ENCODE measurements at regions not wholly inside any gene's neighbourhood (a gene's known extent, or its start where the extent isn't known, plus 50 kb on each side); places are given as distances from the start of the nearest gene placed in this dataset.

DNA sequence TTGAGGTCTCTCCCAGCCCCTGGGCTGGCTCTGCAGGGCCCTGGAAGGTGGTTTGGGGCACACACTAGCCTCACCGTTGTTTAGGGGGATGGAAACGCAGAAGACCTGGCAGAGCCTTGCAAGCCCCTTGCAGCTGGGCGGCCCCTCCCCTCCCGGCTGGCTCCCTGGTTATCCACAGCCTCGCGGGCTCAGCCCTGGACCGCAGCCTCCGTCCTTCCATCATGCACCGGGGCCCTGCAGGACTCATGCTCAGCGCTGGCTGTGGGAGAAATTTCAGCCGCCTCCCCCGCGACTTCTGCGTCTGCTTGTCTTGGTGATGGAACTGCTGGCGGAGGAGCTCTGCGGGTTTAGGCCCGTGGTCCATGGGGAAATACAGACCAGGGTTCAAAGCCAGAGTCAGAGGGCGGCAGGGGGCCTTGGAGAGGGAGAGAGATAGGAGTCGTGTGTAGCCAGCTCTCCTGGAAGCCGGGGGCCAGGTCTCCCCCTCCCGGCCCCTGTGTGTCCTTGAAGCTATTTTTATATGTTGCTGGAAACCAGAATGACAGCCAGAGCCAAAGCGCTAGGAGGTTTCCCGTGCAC, 75.8 kb upstream of the IER5L start:
- Histone ChIP-seq H3K27me3 (ENCODE audit: control insufficient read depth, insufficient read depth, low read length) (peaks cover 9% of the 10 kb centered on the region), H3K4me3 (ENCODE audit: insufficient read depth, low read depth, low read length) (no peak overlapping the region), H3K36me3 (replicated peaks; ENCODE audit: control insufficient read depth, insufficient read depth, low read length) (no peaks in the 10 kb centered on the region)
- DNase-seq: peak; percentile 68

DNA sequence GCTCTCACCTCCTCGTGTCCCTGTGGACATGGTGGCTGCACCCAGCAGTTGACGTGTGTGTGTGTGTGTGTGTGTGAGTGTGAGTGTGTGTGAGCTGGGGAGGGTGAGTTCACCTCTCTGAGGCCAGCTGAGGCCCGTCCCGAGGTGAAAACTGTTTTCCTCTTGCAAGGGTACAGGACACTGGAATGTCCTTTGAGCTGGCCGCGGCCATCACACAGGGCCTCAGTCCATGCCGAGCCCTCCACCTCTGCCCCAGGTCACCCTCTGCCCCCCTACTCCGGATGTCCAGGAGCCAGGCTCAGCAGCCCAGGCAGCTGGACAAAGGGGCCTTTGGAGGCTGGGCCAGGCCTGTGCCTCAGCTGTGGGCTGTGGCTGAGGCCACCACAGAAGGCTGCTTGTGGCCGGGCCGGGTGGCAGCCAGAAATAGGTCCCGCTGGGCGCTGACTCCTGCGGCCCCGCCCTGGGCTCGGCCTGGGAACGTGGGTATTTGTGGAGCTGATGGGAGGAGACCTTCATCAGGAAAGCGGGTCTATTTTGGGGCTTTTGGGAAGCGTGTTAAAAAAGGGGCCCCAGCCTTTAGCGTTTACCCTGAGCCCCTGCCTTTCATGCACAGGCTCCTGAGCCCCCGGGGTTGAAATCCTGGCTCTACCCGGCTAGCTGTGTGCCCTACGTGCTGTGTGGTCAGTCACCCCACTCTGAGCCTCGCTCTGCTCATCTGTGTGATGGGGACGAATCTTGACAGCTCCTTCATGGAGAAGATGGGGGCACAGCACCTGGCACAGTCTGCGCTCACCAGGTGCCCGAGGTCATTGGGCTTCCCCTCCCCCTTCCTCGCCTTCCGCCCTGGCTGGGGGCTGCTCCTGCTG, 75.1 kb upstream of the IER5L start:
- no peaks in the 10 kb centered on the region for H3K36me3 ChIP-seq (replicated peaks; ENCODE audit: control insufficient read depth, insufficient read depth, low read length)
- DNase-seq: no peak
- H3K27me3 ChIP-seq (ENCODE audit: control insufficient read depth, insufficient read depth, low read length): peaks cover 5% of the 10 kb centered on the region
- no peak overlapping the region for H3K4me3 ChIP-seq (ENCODE audit: insufficient read depth, low read depth, low read length)

DNA sequence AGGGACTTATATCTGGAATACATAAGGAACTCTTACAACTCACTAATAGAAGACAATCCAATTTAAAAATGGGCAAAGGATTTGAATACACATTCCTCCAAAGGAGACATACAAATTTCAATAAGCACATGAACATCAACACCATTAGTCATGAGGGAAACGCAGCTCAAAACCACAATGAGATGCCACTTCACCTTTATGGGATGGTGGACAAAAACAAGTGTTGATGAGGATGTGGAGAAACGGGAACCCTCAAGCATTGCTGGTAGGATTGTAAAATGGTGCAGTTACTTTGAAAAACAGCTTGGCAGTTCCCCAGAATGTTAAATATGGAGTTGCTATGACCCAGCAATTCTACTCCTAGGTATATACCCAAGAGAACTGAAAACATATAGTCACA, 72.7 kb upstream of the IER5L start:
- DNase-seq: no peak
- Histone ChIP-seq H3K4me3 (ENCODE audit: insufficient read depth, low read depth, low read length) (no peak overlapping the region), H3K36me3 (replicated peaks; ENCODE audit: control insufficient read depth, insufficient read depth, low read length) (no peaks in the 10 kb centered on the region), H3K27me3 (ENCODE audit: control insufficient read depth, insufficient read depth, low read length) (no peaks in the 10 kb centered on the region)

DNA sequence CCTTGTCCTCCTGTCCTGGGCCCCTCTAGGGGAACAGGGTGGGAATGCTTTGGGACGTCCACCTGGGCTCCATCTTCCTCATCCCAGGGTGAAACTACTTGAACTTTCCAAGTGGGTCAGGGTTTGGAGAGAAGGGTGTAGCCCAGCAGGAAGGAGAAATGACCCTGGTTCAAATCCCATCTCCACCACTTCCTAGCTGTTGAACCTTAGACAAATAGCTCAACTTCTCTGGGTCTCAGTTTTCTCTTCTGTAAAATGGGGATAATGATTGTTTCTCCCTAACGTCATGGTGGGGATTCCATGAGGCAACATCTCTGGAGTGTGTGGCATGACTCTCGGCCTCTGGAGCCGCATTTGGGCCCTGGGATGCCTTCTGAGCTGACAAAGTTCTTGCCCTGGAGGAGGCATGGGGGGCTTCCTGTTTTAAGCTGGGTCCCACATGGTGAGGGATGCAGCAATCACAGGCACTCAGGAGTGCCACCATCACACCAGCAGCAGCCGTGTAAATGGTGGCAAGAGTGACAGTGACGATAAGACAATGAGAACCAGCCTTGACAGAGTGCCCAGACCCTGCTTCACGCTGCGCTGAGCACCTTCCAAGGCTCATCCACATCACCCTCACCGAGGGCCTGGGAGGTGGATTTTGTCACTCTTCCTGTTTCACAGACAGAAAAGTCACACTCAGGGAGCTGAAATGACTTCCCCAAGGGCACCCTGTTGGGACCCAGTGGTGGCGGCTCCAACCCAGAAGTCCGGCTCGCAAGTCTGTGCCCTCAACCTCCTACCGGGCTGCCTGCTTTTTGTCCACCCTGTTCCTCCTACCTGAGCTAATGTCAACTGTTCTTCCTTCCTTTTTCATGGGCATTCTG, 69.5 kb upstream of the IER5L start:
- Histone ChIP-seq H3K27me3 (ENCODE audit: control insufficient read depth, insufficient read depth, low read length) (no peaks in the 10 kb centered on the region), H3K4me3 (ENCODE audit: insufficient read depth, low read depth, low read length) (no peak overlapping the region), H3K36me3 (replicated peaks; ENCODE audit: control insufficient read depth, insufficient read depth, low read length) (no peaks in the 10 kb centered on the region)
- DNase-seq: no peak

DNA sequence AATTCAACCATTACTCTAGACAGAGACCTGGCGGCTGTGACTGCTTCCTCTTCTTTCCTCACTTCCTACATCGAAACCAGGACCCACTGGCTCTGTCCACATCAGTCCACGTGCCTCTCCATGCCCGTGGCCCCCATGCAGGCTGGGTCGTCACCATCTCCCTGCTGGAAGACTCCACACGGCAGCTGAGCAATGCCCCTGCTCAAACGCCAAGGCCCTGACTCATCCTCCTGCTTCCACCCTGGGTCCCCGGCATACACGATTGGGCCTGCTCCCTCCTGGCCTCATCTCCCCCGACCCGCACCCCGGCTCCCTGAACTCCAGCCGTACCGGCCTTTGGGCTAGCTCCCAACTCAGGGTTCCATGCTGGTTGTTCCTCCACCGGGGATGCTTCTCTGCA, 67.2 kb upstream of the IER5L start:
- no peak for DNase-seq
- no peaks in the 10 kb centered on the region for H3K36me3 ChIP-seq (replicated peaks; ENCODE audit: control insufficient read depth, insufficient read depth, low read length)
- no peaks in the 10 kb centered on the region for H3K27me3 ChIP-seq (ENCODE audit: control insufficient read depth, insufficient read depth, low read length)
- no peak overlapping the region for H3K4me3 ChIP-seq (ENCODE audit: insufficient read depth, low read depth, low read length)

DNA sequence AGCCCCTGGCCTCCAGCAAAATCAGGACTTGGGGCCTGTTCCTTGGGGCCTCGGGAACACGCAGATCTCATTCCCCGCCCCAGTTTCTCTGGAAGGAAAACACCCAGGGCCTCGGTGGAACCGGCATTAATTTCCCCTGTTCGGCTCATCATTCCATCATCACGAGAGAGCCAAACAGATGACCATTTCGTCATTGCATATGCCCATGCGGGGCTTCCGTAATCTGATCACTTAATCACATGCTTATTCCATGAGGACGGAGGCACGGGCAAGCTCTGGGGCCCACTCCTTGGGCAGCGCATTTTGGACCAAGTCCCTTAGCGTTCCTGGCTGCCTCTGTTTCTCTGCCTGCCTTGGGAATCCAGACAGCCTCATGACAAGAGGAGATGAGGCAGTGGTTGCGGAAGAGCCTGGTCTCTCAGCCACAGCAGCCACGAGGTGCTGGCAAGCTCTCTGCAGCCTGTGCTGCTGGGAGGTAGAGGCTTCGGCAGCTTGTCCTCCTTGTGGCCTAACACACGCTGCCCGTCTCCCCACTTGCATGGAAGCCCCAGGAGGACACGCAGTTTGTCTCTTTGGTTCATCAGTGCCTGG, 65.0 kb upstream of the IER5L start:
- Histone ChIP-seq H3K36me3 (replicated peaks; ENCODE audit: control insufficient read depth, insufficient read depth, low read length) (no peaks in the 10 kb centered on the region), H3K4me3 (ENCODE audit: insufficient read depth, low read depth, low read length) (no peak overlapping the region), H3K27me3 (ENCODE audit: control insufficient read depth, insufficient read depth, low read length) (no peaks in the 10 kb centered on the region)
- DNase-seq: no peak

DNA sequence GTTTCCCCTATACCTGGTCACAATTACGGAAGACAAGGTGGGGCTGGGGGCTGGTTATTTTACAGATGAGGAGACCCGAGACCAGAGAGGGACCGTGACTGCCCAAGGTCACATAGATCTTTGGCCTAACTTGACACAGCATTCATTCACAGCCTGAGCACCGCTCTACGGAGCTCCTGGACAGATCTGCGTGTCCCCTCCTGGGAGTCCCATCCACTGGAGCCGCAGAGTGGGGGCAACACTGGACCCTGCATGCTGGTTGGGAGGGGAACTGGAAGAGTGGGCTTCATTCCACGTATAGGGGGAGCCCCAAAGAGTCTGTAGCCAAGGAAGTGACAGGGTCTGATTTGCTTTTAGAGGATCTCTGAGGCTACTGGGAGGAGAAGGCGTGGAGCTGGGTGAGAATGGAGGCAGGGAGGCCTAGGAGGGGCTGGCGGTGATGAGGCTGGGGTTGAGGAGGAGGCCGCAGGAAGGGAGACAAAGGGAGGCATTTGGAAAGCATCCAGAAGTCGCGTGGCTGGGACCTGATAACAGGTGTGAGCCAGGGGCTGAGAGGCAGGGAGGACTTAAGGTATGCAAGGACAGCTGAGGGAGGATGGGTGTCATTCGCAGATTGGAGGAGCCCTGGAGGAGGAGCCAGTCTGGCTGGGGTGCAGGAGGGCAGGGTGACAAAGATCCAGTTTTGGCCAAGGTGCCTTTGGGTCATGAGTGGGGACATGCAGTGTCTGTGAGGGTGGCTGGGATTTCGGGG, 64.3 kb upstream of the IER5L start:
- H3K4me3 ChIP-seq (ENCODE audit: insufficient read depth, low read depth, low read length): no peak overlapping the region
- no peaks in the 10 kb centered on the region for H3K36me3 ChIP-seq (replicated peaks; ENCODE audit: control insufficient read depth, insufficient read depth, low read length)
- H3K27me3 ChIP-seq (ENCODE audit: control insufficient read depth, insufficient read depth, low read length): no peaks in the 10 kb centered on the region
- DNase-seq: no peak

DNA sequence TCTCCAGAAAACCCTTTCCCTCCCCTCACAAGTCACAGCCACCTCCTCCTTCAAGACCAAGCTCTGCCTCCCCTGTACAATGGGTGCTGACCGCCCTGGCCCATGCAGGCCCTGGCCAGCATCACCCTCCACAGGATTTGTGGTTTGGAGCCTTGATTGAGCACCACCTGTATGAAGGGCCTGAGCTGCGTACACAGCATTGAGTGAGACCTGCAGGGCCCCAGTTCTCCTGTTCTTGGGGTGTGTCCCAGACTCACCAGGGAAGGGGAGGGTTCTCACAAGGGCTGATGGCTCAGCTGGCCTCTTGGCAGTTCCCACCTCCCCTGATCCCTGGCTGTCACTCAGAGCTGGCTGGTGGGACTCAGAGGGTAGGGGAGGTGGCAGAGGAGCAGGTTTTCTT, 63.7 kb upstream of the IER5L start:
- no peaks in the 10 kb centered on the region for H3K27me3 ChIP-seq (ENCODE audit: control insufficient read depth, insufficient read depth, low read length)
- DNase-seq: no peak
- H3K4me3 ChIP-seq (ENCODE audit: insufficient read depth, low read depth, low read length): no peak overlapping the region
- no peaks in the 10 kb centered on the region for H3K36me3 ChIP-seq (replicated peaks; ENCODE audit: control insufficient read depth, insufficient read depth, low read length)

DNA sequence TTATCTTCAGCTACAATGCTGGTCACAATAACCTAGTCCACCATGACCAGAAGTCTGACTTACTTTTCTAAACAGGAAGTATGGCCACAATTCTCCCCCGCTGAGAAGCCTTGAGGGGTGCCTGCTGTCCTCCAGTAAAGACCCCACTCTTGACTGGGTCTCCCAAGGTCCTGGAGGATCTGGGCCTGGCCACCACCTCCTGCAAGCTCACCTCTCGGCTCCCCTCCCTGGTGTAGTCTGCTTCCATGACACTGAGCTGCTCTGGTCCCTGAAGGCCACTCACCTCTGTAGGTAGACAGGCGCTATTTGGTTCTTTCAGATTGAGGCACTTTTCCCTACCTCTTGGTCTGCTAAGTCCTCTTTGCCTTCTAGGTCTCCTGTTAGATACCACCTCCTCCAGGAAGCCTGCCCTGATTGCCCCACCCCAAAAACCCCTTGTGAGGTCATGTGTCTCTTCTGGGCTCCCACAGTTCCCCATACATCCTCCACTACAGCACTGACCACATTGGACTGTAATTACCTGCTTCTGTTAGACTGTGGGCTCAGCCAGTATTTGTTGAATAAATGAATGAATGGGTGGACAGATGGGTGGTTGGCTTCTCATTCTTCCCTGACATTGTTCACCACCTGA, 62.6 kb upstream of the IER5L start:
- Histone ChIP-seq H3K36me3 (replicated peaks; ENCODE audit: control insufficient read depth, insufficient read depth, low read length) (no peaks in the 10 kb centered on the region), H3K27me3 (ENCODE audit: control insufficient read depth, insufficient read depth, low read length) (no peaks in the 10 kb centered on the region), H3K4me3 (ENCODE audit: insufficient read depth, low read depth, low read length) (no peak overlapping the region)
- no peak for DNase-seq

DNA sequence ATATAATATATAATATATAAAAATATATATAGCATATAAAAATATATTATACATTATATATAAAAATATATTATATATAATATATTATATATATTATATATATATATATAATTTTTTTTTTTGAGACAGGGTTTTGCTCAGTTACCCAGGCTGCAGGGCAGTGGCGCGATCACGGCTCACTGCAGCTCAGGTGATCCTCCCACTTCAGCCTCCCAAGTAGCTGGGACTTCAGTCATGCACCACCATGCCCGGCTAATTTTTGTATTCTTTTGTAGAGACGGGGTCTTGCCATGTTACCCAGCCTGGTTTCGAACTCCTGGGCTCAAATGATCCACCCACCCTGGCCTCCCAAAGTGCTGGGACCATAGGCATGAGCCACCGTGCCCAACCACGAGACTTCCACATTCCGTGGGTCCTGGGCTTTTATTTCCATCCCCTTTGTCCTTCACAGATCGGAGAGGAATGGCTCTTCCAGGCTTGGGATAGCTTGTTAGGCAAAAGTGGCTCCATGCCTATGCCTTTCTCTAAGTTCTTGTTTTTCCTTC, 62.0 kb upstream of the IER5L start:
- Histone ChIP-seq H3K36me3 (replicated peaks; ENCODE audit: control insufficient read depth, insufficient read depth, low read length) (no peaks in the 10 kb centered on the region), H3K4me3 (ENCODE audit: insufficient read depth, low read depth, low read length) (no peak overlapping the region), H3K27me3 (ENCODE audit: control insufficient read depth, insufficient read depth, low read length) (no peaks in the 10 kb centered on the region)
- no peak for DNase-seq

DNA sequence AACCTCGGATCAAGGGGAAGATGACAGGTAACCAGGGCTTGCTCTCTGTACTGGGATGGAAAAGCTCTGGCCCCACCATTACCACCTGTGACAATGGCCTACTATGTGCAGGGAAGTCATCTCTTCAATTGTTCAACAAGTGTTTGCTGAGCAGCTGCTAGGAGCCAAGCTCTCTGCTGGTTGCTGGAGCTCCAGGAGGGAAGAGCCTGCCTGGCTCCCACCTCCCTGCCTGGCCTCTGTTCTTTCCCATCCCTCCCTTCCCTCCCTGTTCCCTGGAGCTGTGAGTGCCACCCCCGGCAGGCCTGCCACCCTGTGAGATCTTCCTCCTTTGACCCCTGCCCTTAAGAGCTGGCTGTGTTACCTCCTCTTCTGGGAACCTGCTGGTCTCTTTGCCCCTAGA, 59.7 kb upstream of the IER5L start:
- Histone ChIP-seq H3K36me3 (replicated peaks; ENCODE audit: control insufficient read depth, insufficient read depth, low read length) (no peaks in the 10 kb centered on the region), H3K4me3 (ENCODE audit: insufficient read depth, low read depth, low read length) (no peak overlapping the region), H3K27me3 (ENCODE audit: control insufficient read depth, insufficient read depth, low read length) (no peaks in the 10 kb centered on the region)
- no peak for DNase-seq

DNA sequence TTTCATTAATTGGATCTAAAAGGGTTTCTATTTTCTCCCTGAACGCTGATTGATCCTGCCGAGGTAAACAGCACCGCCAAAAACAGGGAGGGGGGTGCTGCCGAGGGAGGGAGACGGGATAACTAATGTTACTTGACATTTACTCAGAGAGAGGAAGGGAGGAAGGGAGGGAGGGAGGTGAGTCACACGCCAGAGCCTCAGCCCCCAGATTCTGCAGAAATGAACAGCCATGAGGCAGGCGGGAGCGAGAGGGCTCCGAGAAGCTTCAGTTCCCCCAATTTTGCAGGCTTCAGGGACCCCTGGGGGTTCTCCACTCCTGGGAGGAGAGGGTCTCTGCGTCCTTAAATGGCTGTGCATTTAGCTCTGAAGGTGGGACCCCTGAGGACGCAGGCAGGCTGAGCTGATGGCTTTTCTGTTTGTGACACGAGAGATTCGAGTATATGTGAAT, 59.1 kb upstream of the IER5L start:
- no peak for DNase-seq
- no peak overlapping the region for H3K4me3 ChIP-seq (ENCODE audit: insufficient read depth, low read depth, low read length)

DNA sequence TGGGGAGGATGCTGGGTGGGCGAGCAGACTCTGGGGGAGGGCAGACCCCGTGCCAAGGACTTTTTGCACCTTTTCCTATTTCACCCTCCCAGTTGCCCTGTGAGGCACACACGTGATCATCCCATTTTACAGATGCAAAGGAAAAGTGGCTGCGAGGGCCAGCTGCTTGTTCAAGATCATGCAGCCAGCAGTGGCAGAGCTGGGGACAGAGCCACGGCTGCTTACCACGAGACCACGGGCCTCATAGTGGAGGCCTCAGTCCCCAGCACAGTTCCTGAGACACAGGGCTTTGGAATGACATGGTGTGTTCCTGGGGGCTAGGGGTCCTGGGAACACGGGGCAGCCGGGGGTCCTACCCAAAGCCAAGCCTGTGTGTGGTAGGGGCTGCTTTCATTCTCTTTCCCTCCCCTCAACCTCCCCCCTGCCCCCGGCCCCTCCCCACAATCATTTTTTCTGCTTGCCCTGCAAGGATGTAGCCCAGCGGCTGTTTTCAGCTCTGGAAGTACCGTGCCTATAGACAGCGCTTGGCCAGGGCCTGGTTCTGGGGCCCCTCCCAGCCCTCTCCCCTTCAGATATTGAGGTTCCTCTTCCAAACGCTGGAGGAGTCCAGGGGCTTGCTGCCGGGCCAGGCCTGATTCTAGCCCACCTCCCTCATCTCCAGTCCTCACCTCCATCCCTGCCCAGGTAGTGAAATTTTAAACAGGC, 58.5 kb upstream of the IER5L start:
- H3K36me3 ChIP-seq (replicated peaks; ENCODE audit: control insufficient read depth, insufficient read depth, low read length): no peaks in the 10 kb centered on the region
- no peaks in the 10 kb centered on the region for H3K27me3 ChIP-seq (ENCODE audit: control insufficient read depth, insufficient read depth, low read length)
- H3K4me3 ChIP-seq (ENCODE audit: insufficient read depth, low read depth, low read length): no peak overlapping the region
- DNase-seq: no peak

More for the DNA sequence above, 59.1 kb upstream of the IER5L start:
- no peaks in the 10 kb centered on the region for H3K27me3 ChIP-seq (ENCODE audit: control insufficient read depth, insufficient read depth, low read length)
- no peaks in the 10 kb centered on the region for H3K36me3 ChIP-seq (replicated peaks; ENCODE audit: control insufficient read depth, insufficient read depth, low read length)

Measured in H7 (cell line).